Adipocyte (in vitro differentiated cells): ENCODE measurements at regions not wholly inside any gene's neighbourhood (a gene's known extent, or its start where the extent isn't known, plus 50 kb on each side); places are given as distances from the start of the nearest gene placed in this dataset.

Experiments
- DNase-seq: peaks from one replicate; pipeline ENCODE4 v3.0.0-alpha.2; 2015; ENCODE audit warnings: low read depth
- H3K27me3 ChIP-seq: replicated peaks from 2 replicates; pipeline ENCODE4 v1.7.0; 2013; ENCODE audit warnings: mild to moderate bottlenecking, low read length, moderate library complexity; ENCODE audit not compliant: control insufficient read depth, insufficient read depth
- H3K36me3 ChIP-seq: 2 replicates; pipeline ENCODE4 v1.7.0; 2013; ENCODE audit warnings: low read length, mild to moderate bottlenecking, moderate library complexity; ENCODE audit not compliant: control insufficient read depth, insufficient read depth, severe bottlenecking
- H3K4me1 ChIP-seq: 2 replicates; pipeline ENCODE4 v1.7.0; 2013; ENCODE audit warnings: mild to moderate bottlenecking, low read length, moderate library complexity; ENCODE audit not compliant: control insufficient read depth, insufficient read depth
- H3K4me3 ChIP-seq: 2 replicates; pipeline ENCODE4 v1.7.0; 2013; ENCODE audit warnings: mild to moderate bottlenecking, low read length, moderate library complexity
- H3K9ac ChIP-seq: 2 replicates; pipeline ENCODE4 v1.7.0; 2013; ENCODE audit warnings: mild to moderate bottlenecking, low read length, moderate library complexity
- H3K9me3 ChIP-seq: 2 replicates; pipeline ENCODE4 v1.7.0; 2013; ENCODE audit warnings: mild to moderate bottlenecking, low read length, moderate library complexity; ENCODE audit not compliant: control insufficient read depth

DNA sequence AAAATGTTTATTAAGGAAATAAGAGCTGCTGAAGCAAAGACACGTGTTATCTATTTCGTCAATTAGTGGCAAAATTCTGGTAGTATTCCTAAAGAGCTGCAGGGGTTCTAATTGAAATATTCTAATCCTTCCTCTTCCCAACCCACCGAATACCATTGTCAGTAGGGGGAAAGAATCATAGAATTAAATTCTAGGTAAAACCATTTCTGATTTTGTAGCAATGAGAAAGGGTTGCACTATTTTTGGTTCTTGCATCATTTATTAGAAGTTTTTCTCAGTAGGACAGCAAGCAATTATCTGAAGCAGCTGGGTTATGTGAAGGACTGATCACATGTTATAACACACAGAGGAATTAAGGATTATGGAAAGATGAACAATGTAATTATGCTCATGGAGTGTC lies 80.3 kb upstream of the SEMA6A start:
- peaks cover 14% of the 10 kb centered on the region for H3K4me1 ChIP-seq
- no peaks in the 10 kb centered on the region for H3K9me3 ChIP-seq
- H3K27me3 ChIP-seq, result no peaks in the 10 kb centered on the region
- no peak overlapping the region for H3K4me3 ChIP-seq
- H3K9ac ChIP-seq, result no peak overlapping the region
- DNase-seq, result no peak
- no peaks in the 10 kb centered on the region for H3K36me3 ChIP-seq

GRCh38 chr5:116652903-116653302 lies 78.3 kb upstream of the SEMA6A start:
- DNase-seq, result no peak
- Histone ChIP-seq H3K4me1 (peaks cover 14% of the 10 kb centered on the region), H3K9ac (no peak overlapping the region), H3K9me3 (no peaks in the 10 kb centered on the region), H3K27me3 (peaks cover 3% of the 10 kb centered on the region), H3K4me3 (no peak overlapping the region), H3K36me3 (no peaks in the 10 kb centered on the region)

DNA sequence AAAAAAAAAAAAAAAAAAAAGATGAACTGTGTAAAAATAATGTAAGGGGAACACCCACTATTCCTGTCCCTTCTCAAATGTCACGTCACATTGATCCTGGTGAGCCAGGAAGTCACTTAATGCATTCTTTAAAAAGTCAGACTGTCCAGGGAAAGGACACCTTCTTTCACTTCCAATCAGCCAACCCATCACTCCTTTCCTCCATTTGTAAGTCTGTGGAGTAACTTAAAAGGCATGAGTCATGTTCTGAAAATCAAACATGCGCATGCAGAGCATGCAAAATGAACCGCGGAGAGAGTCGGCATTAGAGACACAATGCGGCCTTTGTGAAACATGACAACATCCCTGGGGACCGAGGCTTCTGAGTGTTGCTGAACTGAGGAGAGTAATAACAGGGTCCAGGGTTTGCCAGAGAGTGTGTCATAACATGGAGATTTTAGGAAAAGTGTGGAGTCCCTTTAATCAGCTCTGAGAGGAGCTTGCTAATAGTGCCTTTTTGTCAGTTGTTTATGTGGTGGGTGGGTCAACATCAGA lies 77.6 kb upstream of the SEMA6A start:
- Histone ChIP-seq H3K36me3 (no peaks in the 10 kb centered on the region), H3K4me3 (no peak overlapping the region), H3K9me3 (no peaks in the 10 kb centered on the region), H3K27me3 (peaks cover 3% of the 10 kb centered on the region), H3K9ac (no peak overlapping the region), H3K4me1 (peaks cover 14% of the 10 kb centered on the region)
- no peak for DNase-seq

DNA sequence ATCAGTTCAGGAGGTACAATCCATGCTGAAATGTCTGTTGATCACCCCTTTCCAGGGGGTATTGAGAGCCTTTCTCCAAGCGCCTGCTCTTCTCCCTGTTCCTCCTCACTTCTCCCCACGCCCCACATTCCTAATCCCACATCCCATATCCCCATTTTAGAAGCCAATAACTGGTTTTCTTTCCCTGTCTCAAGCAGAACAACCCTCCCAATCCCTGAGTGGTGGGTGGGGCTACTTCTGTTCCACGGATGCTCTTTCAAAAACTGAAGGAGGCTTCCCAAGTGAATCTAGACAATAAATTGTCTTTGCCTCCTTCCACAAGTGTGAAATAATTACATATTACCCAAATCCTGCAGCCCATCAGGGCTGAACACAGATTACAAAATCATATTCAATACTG lies 77.0 kb upstream of the SEMA6A start:
- no peak for DNase-seq
- H3K9ac ChIP-seq, result no peak overlapping the region
- H3K4me3 ChIP-seq, result no peak overlapping the region
- H3K27me3 ChIP-seq, result peaks cover 3% of the 10 kb centered on the region
- no peaks in the 10 kb centered on the region for H3K36me3 ChIP-seq
- no peaks in the 10 kb centered on the region for H3K9me3 ChIP-seq
- peaks cover 14% of the 10 kb centered on the region for H3K4me1 ChIP-seq

- H3K9me3 ChIP-seq, result no peaks in the 10 kb centered on the region
- H3K4me3 ChIP-seq, result no peak overlapping the region
- no peak for DNase-seq
- H3K36me3 ChIP-seq, result no peaks in the 10 kb centered on the region
- peaks cover 14% of the 10 kb centered on the region for H3K4me1 ChIP-seq
- H3K9ac ChIP-seq, result no peak overlapping the region
- peaks cover 3% of the 10 kb centered on the region for H3K27me3 ChIP-seq
These were observed 76.3 kb upstream of the SEMA6A start for GRCh38 chr5:116650964-116651363.

GRCh38 chr5:116650544-116650943 lies 75.9 kb upstream of the SEMA6A start:
- Histone ChIP-seq H3K4me3 (no peak overlapping the region), H3K27me3 (peaks cover 3% of the 10 kb centered on the region), H3K9me3 (no peaks in the 10 kb centered on the region), H3K36me3 (no peaks in the 10 kb centered on the region), H3K4me1 (peaks cover 14% of the 10 kb centered on the region), H3K9ac (no peak overlapping the region)
- no peak for DNase-seq

GRCh38 chr5:116646611-116647289 lies 72.1 kb upstream of the SEMA6A start:
- Histone ChIP-seq H3K9ac (no peak overlapping the region), H3K36me3 (no peaks in the 10 kb centered on the region), H3K4me3 (no peak overlapping the region), H3K4me1 (no peaks in the 10 kb centered on the region), H3K27me3 (peaks cover 3% of the 10 kb centered on the region), H3K9me3 (no peaks in the 10 kb centered on the region)
- no peak for DNase-seq

DNA sequence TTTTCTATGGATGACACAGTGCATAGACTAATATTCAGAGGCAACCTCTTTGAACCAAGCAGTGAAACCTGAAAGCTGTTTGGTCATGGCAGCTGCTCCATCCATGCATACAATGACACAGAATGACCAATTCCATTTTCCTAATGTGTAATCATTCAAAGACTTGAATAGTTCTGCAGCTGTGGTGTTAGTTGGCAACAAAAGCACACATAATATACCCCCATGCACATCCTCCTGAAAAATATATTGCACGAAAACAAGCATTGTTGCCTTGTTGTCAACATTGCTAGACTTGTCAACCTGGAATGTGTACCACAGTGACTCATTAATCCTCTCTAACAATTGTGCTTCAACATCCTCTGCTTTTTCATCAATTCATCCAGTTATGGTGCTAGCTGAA lies 71.0 kb upstream of the SEMA6A start:
- no peak for DNase-seq
- no peaks in the 10 kb centered on the region for H3K9me3 ChIP-seq
- no peaks in the 10 kb centered on the region for H3K36me3 ChIP-seq
- H3K4me1 ChIP-seq, result no peaks in the 10 kb centered on the region
- H3K9ac ChIP-seq, result no peak overlapping the region
- peaks cover 3% of the 10 kb centered on the region for H3K27me3 ChIP-seq
- H3K4me3 ChIP-seq, result no peak overlapping the region

GRCh38 chr5:116640236-116640635 lies 65.6 kb upstream of the SEMA6A start:
- Histone ChIP-seq H3K4me1 (no peaks in the 10 kb centered on the region), H3K27me3 (no peaks in the 10 kb centered on the region), H3K9ac (no peak overlapping the region), H3K36me3 (no peaks in the 10 kb centered on the region), H3K9me3 (no peaks in the 10 kb centered on the region), H3K4me3 (no peak overlapping the region)
- no peak for DNase-seq

- no peaks in the 10 kb centered on the region for H3K36me3 ChIP-seq
- H3K9ac ChIP-seq, result no peak overlapping the region
- no peak for DNase-seq
- no peaks in the 10 kb centered on the region for H3K27me3 ChIP-seq
- no peaks in the 10 kb centered on the region for H3K9me3 ChIP-seq
- no peak overlapping the region for H3K4me3 ChIP-seq
- no peaks in the 10 kb centered on the region for H3K4me1 ChIP-seq
These were observed 62.6 kb upstream of the SEMA6A start for GRCh38 chr5:116637149-116637740.

GRCh38 chr5:116632890-116633289 lies 58.3 kb upstream of the SEMA6A start:
- Histone ChIP-seq H3K27me3 (no peaks in the 10 kb centered on the region), H3K36me3 (no peaks in the 10 kb centered on the region), H3K4me1 (no peaks in the 10 kb centered on the region), H3K9me3 (no peaks in the 10 kb centered on the region), H3K9ac (no peak overlapping the region), H3K4me3 (no peak overlapping the region)
- no peak for DNase-seq
